ENCODE measurements at regions not wholly inside any gene's neighbourhood (a gene's known extent, or its start where the extent isn't known, plus 50 kb on each side); places are given as distances from the start of the nearest gene placed in this dataset.

DNA sequence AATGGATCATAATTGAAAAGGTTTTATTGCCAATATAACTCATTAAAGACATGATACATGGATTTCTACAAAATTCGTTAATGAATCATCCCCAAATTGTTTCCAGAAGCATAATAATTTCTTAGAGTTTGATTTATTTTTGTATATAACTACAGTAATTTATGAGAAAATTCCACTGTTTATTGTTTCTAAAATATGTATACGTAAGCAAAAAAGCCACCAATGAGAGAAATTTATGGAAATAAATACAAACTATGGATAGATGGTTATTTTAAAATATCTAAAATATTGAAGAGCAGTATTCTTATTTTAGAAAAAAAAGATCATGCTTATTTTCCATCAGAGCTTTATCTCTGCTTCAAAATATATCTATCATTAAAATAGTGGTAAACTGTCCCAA lies 260.0 kb upstream of the ZNF385D start:
- TF ChIP-seq, protein P1, sequence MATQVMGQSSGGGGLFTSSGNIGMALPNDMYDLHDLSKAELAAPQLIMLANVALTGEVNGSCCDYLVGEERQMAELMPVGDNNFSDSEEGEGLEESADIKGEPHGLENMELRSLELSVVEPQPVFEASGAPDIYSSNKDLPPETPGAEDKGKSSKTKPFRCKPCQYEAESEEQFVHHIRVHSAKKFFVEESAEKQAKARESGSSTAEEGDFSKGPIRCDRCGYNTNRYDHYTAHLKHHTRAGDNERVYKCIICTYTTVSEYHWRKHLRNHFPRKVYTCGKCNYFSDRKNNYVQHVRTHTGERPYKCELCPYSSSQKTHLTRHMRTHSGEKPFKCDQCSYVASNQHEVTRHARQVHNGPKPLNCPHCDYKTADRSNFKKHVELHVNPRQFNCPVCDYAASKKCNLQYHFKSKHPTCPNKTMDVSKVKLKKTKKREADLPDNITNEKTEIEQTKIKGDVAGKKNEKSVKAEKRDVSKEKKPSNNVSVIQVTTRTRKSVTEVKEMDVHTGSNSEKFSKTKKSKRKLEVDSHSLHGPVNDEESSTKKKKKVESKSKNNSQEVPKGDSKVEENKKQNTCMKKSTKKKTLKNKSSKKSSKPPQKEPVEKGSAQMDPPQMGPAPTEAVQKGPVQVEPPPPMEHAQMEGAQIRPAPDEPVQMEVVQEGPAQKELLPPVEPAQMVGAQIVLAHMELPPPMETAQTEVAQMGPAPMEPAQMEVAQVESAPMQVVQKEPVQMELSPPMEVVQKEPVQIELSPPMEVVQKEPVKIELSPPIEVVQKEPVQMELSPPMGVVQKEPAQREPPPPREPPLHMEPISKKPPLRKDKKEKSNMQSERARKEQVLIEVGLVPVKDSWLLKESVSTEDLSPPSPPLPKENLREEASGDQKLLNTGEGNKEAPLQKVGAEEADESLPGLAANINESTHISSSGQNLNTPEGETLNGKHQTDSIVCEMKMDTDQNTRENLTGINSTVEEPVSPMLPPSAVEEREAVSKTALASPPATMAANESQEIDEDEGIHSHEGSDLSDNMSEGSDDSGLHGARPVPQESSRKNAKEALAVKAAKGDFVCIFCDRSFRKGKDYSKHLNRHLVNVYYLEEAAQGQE (IDR thresholded peaks at IDR 0.05; ENCODE audit: insufficient read depth in 1 of 2, low read depth in 2 of 2, low read length in 2 of 2), result no peak
- no peak for TF ChIP-seq TAF1 (IDR thresholded peaks at IDR 0.05; ENCODE audit: borderline replicate concordance, insufficient read depth, low read length)
